Umbilical cord (tissue), 1 donor: ENCODE measurements at regions not wholly inside any gene's neighbourhood (a gene's known extent, or its start where the extent isn't known, plus 50 kb on each side); places are given as distances from the start of the nearest gene placed in this dataset.
"Not testable (repeated sequence)": the region's sequence is repeated elsewhere in the genome, so short reads cannot be mapped to it uniquely, and the experiment has no call there.

Experiments used
- DNase-seq: peaks from one replicate; pipeline ENCODE4 v3.0.0-alpha.2; 2015; ENCODE audit warnings: low spot score

DNA sequence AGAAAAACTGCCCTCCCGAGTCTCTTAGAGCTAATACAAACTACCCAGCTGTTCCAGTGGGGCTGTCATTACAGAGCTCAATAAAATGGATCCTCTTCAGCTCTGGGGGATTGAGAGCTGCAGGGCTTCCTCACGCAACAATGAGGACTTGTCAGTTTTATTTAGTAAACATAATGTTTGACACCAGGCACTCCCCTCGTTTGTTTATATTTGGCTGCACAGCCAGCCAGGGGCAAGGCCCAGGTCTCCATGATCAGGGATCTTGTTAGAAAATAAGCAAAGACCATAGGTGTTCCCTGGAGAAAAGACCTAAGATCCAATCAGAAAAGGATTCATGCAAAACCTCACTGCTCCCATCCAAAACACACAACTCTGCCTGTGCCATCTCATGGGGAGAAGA is 158.2 kb downstream of the C1D start:
- no peak for DNase-seq

DNA sequence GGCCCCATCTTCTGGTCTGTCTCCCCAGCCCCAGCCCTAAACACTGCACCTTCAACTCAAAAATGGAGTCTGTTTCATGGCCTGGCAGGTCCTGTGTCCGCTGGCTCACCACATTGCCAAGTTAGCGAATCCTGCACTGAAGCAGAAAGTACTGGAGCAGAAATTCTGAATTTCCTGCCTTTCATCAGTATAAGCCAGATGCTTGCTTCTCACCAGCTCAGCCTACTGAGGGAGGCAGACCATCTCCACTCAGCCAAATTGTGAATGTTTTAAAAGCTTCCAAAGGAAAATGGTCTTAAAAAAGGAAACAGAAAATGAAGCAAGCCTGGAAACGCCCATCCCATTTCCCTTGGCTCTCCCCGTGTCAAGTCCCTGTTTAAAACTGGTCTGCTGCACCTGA is 157.8 kb downstream of the C1D start:
- DNase-seq = no peak

DNA sequence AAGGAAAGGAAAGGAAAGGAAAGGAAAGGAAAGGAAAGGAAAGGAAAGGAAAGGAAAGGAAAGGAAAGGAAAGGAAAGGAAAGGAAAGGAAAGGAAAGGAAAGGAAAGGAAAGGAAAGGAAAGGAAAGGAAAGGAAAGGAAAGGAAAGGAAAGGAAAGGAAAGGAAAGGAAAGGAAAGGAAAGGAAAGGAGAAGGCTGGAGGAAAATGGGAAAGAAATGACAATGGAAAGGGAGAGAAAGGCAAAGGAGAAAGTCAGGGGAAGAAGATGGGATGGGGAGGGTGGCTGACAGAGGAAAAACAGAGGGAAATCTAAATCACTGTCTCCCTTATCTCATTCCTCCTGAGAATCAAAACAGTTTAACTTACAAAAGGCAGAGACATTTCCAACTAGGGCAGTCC is 156.3 kb downstream of the C1D start:
- DNase-seq = not testable (repeated sequence)

DNA sequence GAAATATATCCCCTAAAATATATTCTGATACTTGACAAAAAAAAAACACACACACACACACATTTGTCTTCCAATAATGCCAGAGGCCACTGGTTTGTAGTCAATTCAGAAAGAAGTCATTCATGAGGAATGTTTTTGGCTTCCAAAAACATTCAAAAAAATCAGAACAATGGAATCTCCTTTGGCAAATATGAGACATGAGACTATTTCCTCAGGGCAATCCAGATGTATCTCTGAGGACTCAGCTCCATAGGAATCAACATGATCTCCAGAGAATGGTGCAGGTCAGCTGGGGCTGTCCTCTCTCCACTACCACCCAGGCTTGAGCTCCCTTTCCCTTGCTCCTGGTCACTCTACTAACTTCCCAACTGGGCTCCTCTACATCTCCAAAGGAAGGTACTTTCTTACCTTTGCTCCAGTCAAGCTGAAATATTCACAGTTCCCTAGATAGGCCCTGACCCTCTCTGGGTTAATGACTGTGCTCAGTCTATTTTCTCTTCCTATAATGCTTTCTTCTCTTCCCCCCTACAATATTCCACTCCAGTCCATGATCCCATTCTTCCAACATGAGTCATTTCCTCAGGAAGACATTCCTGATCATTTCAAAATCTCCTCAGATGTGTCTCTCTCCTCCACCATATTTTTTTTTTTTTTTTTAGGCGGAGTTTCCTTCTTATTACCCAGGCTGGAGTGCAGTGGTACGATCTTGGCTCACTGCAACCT is 145.3 kb downstream of the C1D start:
- DNase-seq = no peak

DNA sequence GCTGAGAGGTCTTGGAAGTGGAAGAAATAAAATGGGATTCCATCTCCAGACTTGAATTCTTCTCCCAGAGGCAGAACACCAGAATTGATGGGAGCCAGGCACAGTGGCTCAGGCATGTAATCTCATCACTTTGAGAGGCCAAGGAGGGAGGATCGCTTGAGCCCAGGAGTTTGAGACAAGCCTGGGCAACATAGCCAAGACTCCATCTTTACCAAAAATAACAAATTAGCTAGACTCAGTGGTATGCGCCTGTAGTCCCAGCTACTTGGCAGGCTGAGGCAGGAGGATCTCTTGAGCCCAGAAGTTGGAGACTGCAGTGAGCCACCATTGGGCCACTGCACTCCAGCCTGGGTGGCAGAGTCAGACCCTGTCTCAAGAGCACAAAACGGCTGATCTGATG is 144.3 kb downstream of the C1D start:
- no peak for DNase-seq

DNA sequence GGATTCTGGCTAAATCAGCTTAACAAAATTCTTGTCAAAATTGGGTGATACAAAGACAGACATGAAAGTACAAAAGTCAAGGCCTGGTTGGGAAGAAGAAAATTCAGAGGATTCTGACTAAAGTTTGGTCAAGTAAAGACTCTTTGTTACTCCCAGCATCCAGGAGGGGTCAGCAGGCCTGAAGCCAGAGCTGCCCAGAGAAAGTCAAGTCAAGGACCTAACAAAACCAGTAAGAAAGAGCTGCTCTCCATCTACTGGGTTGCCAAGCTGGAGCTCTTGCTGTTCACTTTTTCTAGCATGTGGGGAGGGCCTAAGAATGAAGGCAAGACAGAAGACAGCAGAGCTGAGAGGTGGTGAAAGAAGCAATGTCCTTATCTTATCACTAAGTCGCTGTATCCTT is 143.3 kb downstream of the C1D start:
- no peak for DNase-seq

DNA sequence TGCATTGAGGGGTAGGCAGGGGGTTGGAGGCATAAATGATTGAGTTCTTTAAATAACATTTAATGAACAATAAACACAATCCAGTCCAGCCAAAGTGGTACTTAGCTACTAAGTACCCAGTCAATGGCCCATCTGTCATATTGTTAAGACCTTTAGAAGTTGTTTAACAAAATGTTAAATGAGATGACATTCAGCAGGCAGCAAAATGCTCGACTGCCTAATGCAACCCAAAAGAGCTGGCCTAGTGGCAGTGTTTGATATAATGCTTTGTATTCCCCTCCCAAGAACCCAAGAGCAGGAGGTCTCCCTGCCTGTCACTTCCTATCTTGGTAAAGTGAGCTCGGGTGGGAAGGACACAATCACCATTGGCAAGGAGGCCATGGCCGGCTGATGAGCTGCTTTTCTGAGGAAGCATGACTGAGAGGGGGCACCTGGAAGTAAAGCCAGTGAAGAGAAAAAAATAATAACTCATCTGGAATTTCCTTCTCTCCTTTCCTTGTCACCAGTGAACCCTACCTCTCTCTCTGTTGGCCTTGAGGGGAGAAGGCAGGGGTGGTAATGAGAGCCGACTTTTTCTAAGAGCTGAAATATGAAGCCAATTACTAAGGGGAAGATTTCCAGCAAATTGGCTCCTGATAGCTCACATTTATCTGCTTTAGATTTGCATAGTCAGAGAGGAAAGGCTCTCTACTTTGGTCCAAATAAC is 140.6 kb downstream of the C1D start:
- DNase-seq = no peak

DNA sequence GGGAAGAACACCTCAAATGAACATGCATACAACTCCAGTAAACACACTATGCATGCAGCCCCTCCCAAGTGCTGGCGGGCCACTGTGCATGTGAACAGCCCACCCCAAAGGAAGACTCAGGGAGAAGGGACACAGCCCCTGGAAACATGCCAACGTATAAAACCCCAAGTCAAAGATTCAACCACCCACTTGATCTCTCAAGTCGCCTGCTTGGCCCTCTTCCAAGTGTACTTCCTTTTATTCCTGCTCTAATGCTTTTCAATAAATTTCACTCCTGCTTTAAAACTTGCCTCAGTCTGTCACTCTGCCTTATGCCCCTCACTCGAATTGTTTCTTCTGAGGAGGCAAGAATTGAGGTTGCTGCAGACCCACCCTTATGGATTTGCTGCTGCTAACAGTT is 139.1 kb downstream of the C1D start:
- peak; percentile 13 for DNase-seq

DNA sequence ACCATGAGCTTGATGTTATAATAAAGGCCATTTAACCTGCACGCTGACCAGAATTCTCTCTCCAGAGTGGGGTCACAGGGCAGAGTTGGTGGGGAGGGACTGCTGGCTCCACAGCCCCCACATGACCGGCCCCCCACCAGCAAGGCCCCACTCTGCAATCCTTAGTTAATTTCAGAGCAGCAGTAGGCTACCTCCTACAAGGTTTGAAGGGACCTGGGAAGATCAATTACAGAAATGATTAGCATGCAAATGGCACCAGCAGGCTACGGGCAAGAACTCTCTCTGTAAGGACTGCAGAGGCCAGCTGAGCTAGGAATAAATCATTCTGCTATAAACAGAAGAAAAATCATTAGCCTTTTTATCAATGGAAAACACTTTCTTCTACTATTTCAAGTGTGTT is 135.3 kb downstream of the C1D start:
- no peak for DNase-seq

DNA sequence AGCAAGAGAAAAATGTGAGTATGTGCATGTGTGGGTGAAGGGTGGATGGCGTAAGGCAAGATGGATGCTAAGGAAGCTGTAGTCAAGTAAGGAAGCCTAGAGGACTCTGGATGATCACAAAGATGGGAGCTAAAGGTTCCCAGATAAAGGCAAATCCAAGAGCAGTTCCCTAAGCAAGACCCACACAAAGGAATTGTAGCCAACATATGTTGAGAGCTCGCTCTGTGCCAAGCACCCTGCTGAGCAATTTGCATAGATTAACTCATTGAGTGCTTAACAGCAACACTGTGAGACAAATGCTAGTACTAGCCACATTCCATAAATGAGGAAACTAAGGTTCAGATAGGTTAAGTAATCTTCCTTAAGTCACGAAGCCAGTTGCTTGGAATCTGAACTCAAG is 132.6 kb downstream of the C1D start:
- DNase-seq = no peak

DNA sequence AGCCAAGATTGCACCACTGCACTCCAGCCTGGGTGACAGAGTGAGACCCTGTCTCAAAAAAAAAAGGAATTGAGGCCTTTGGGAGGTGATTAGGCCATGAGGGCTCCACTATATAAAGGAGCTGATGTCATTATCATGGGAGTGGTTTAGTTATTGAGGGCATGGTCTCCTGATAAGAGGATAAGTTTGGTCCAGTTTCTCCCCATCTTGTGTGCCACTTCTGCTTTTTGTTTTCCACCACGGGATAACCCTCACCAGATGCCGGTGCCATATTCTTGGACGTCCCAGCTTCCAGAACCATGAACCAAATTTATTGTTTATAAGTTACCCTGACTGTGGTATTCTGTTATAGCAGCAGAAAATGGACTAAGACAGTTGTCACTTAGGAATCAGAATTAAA is 125.8 kb downstream of the C1D start:
- DNase-seq = no peak

DNA sequence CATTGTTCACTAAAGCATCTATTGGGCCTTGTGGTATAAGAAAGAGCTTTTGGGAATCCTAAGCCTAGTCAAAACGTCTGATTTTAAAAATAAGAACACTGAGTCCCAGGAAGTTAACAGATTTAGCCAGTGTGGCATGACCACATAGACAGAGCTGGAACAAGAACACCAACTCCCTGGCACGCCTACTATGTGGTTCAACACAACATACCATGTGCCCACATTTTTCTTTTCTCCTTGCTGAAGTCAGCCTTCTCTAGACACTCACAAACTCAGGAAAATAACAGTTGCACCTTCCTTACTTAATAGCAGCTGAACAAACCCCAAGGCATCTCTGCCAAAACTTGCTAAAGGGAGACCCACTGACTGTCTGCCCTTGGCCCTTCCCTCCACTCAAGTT is 124.8 kb downstream of the C1D start:
- no peak for DNase-seq

DNA sequence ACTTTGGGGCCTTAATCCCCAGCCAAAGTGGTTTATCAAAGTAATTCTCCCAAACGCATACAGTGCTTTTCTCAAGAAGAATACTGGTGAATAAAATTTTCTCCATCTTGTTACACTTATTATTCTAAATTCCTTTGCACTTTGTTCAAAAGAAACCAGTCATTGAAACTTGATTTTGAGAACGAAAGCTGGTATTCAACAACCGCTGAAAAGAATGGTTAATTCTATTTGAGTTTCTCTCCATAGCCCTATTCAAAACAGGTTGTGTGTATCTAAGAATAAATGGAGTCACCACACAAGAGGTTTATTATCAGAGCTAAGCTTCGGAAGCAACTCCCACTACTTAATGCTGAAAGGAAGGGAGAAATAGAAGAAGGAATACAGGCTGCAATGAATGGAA is 117.7 kb downstream of the C1D start:
- DNase-seq = no peak

DNA sequence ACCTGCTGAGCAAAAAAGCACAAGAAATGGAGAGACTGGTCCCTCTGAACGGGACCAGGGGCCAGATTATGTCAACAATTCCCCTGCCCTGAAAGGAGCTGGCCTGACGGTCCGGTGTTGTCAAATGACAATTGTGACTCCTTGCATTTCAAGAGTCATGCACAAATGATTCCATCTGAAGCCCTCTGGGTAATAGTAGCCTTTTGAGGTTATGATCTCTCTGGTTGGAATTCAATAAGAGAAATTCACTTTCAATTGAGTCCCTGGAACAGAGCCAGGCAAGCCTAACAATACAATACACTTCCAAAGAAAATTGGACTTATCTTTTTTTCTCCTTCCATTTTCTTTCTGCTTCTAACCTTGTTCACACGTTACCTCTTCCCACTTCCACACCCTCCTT is 116.9 kb downstream of the C1D start:
- DNase-seq = no peak

DNA sequence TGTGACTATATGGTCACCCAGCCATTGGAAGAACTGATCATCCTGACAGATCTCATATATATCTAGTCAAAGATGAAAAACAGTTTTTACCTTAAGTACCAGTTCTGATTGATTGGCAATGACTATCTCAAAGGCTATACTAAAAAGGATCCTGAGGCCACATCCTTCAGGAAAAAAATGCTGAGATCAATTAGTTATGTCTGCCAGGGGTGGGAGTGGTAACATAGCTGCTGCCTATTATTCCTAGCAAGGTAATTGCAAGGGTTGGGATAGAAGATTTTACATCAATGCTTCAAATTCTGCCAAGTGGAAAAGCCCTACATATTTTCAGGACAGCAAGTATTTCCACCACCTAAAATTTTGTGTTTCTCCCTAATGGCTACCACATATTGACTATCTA is 114.7 kb downstream of the C1D start:
- DNase-seq = no peak

DNA sequence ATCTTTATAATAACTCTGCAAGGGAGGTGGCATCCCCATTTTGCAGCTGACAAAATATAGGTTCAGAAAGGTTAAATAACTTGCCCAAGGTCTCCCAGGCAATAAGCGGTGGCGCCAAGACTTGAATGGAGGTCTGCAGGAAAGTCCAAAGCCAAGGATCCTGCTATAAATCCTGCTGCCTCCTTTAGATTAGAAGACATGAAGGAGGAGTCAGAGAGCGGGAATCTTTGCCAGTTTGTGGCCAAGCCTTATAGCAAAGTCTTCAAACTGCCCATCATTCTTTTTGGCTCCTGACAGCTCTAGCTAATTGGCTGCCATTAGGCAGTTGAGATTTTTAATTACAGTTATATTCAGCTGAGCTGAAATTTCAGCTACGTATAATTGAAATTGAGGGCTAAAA is 114.3 kb downstream of the C1D start:
- DNase-seq = no peak

DNA sequence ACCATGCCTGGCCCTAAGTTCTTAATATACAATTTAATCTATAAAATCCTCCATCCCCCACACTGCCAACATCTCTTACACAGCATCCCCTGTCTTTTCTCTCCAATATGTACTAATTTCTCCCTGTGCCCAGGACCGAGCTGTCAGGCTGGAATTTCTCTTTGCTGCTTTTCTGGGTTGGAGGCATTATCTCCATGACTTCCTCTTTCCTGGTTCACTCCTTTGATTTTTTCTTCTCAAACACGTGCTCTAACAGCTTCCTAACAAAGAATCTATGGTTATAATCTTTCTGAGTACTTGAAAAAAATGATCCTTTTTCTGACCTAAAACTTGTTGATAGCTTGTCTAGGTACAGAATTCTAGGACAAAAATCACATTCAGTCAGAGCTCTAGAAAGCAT is 112.8 kb downstream of the C1D start:
- DNase-seq = no peak

DNA sequence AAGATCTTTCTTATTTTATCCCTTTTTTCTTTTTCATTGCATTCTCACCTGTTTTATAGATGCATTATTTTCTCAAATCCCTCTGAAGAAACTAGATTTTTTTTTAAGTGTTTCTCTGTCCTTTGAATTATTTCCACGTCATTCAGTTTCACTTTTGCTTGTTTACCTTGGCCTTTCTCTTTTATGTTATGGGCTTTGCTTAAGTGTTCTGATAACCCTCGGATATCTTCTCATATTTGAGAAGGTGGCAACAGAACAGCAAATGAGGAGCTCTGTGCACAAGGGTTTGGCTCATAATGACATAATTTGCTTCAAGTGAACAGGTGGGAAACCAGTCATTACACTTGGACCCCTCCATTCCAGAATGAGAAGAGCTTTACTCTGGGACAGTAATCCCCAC is 111.9 kb downstream of the C1D start:
- no peak for DNase-seq

DNA sequence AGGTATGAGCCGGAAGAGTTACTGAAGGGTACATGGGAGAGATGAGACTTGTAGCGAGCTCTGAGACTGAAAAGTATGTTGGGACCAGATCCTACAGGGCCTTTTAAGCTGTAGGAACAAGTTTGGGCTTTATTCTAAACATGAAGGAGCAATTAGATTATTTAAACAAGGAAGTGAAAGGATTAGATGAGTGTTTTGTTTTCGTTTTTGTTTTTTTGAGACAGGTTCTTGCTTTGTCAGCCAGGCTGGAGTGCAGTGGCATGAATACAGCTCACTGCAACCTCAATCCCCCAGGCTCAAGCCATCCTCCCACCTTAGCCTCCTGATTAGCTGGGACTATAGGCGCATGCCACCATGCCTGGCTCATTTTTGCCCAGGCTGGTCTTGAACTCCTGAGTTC is 110.7 kb downstream of the C1D start:
- no peak for DNase-seq

DNA sequence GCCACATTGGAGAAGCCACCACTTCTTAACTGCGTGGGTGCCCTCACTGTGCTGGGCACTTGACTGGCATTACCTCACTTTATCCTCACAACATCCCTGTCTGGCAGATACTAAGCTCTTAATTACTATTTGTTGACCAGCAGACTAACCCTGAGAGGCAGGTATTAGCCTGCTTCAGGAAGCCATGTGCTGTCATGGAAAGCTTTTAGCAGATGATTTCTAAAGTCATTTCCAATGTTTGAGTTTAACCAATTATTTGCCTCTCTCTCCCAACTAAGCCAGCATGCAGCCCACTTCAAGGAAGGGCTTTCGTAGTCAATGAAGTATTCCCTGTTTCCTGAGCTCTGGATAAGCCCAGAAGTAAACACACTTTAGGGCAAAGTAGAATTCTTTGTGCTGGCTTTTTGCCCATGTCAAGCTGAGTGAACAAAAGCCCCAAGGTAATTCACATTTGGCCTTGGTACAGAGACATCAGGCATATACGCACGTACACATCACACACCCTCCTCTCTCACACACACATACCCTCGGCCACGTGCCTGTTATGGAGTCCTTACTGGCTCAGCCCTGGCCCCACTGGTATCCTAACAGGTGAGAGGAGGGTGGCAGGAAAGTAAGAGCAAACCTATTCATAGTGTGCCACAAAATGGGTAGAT is 108.6 kb downstream of the C1D start:
- DNase-seq = peak; percentile 59

DNA sequence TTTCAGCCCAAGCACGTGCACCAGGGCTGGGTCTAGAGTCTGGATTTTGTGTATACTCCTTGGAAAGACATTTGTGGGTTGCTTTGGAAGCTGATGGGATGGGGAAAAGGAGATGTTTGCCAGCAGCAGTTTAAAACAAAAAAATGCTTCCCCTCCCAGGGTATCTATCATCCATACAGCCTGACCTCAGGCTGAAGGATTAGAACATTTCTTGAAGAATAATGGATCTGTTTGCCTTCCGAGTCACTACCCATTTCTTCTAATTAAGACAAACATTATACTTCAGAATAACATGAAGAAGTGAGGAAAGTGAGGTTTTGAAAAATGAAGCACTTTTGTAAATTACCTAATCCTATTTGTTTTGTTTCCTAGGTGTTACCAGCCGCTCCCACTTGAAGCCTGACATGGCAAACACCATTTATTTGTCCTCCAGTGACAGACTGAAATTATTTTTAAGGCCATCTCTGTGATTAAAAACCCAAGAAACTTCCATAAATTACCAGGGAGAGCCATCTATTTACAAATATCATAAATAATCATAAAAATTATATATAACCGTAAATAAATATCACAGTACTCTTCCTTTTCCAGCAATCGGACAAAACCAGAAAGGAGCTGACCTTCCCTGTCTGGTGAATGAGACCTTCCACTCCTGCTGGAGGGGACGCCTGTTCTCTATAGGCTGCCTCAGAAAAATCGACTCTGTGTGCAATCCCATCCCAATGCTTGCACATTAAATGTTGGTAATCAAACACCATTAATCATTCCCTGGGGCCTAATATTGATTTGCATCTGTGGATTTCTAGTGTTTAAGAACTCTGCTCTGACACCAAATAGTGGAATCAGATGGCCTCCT is 106.8 kb downstream of the C1D start:
- DNase-seq = no peak

DNA sequence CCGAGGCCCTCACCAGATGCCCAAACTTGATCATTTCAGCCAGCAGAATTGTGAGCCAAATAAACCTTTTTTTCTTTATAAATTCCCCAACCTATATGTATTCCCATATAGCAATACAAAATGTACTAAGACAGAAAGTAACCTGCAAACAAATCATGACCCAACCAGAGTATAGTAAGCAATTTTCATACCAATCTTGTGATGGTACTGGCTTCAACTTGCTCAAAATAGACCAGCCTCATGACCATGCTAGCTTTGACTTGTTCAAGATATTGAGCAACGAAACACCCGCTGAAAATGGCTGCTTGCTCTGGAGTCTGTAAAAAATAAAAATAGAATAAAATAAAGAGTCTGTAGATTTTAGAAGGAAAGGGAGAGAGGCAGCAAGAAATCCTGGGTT is 97.6 kb downstream of the C1D start:
- DNase-seq = no peak
